ENCODE measurements at regions not wholly inside any gene's neighbourhood (a gene's known extent, or its start where the extent isn't known, plus 50 kb on each side); places are given as distances from the start of the nearest gene placed in this dataset.

- Histone ChIP-seq H3K4me1 (replicated peaks in 1 of 2; ENCODE audit: control insufficient read depth in 2 of 2, insufficient read depth in 2 of 2, low read length in 2 of 2) (no peaks in the 10 kb centered on the region), H2AFZ (ENCODE audit: low read depth, low read length) (no peak overlapping the region), H3K9ac (ENCODE audit: insufficient read depth in 1 of 2, low read depth in 2 of 2, low read length in 2 of 2) (no peak overlapping the region), H3K27me3 (ENCODE audit: control insufficient read depth in 2 of 2, insufficient read depth in 2 of 2, low read length in 2 of 2) (no peaks in the 10 kb centered on the region; a peak in 2 of 5 replicates), H3K4me2 (ENCODE audit: insufficient read depth, low read length) (no peak overlapping the region), H3K4me3 (no peak overlapping the region), H3K9me3 (replicated peaks; ENCODE audit: control insufficient read depth, insufficient read depth, low read depth, low read length) (no peaks in the 10 kb centered on the region), H3K79me2 (ENCODE audit: control insufficient read depth, insufficient read depth, low read length) (no peaks in the 10 kb centered on the region), H4K20me1 (replicated peaks; ENCODE audit: control insufficient read depth, insufficient read depth, low read length) (no peaks in the 10 kb centered on the region), H3K9me1 (ENCODE audit: control insufficient read depth, insufficient read depth, low read length) (no peaks in the 10 kb centered on the region), H3K27ac (ENCODE audit: extremely low read depth, low read depth, low read length) (no peak overlapping the region), H3K36me3 (ENCODE audit: control insufficient read depth, insufficient read depth, low read length) (no peaks in the 10 kb centered on the region)
- intact Hi-C loops (cut with micrococcal nuclease) (loop anchor here (10.0 kb wide), 1 partner anchor 65 kb away; no protein-coding TSS in a partner anchor), in situ Hi-C loops (cut with MboI) (no loop called here)
- ATAC-seq (no peak), FAIRE-seq (no peak), DNase-seq (ENCODE audit: extremely low read depth in 1 of 4, low spot score in 3 of 4) (no peak)
- POLR2A ChIA-PET = no interaction called here
- TF ChIP-seq ZNF217 (CRISPR knock-in tag; IDR thresholded peaks at IDR 0.05) (no peak), CEBPB (tag; IDR thresholded peaks at IDR 0.05) (no peak), NONO (IDR thresholded peaks at IDR 0.05; ENCODE audit: low read depth in 2 of 2, low read length in 1 of 2) (no peak), ZNF121 (CRISPR knock-in tag; conservative IDR thresholded peaks at IDR 0.05) (no peak), TFAM (CRISPR knock-in tag; conservative IDR thresholded peaks at IDR 0.05) (no peak), CBX3 (IDR thresholded peaks at IDR 0.05; ENCODE audit: borderline replicate concordance in 1 of 2, low read length in 2 of 2) (no peak), ZHX1 (conservative IDR thresholded peaks at IDR 0.05; ENCODE audit: low read length) (no peak), SAFB (IDR thresholded peaks at IDR 0.05; ENCODE audit: borderline replicate concordance, low read depth, low read length) (no peak), DEAF1 (CRISPR knock-in tag; IDR thresholded peaks at IDR 0.05) (no peak), TCF7L2 (IDR thresholded peaks at IDR 0.05; ENCODE audit: low read depth, low read length) (no peak), SMAD4 (CRISPR knock-in tag; conservative IDR thresholded peaks at IDR 0.05) (no peak), ZNF408 (CRISPR knock-in tag; IDR thresholded peaks at IDR 0.05; ENCODE audit: low read depth) (no peak)
- TF ChIP-seq, protein P1, sequence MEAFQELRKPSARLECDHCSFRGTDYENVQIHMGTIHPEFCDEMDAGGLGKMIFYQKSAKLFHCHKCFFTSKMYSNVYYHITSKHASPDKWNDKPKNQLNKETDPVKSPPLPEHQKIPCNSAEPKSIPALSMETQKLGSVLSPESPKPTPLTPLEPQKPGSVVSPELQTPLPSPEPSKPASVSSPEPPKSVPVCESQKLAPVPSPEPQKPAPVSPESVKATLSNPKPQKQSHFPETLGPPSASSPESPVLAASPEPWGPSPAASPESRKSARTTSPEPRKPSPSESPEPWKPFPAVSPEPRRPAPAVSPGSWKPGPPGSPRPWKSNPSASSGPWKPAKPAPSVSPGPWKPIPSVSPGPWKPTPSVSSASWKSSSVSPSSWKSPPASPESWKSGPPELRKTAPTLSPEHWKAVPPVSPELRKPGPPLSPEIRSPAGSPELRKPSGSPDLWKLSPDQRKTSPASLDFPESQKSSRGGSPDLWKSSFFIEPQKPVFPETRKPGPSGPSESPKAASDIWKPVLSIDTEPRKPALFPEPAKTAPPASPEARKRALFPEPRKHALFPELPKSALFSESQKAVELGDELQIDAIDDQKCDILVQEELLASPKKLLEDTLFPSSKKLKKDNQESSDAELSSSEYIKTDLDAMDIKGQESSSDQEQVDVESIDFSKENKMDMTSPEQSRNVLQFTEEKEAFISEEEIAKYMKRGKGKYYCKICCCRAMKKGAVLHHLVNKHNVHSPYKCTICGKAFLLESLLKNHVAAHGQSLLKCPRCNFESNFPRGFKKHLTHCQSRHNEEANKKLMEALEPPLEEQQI (IDR thresholded peaks at IDR 0.05) = no peak
- BruUV-seq (replicated peaks) = no TSS peak
- CTCF ChIA-PET (ENCODE audit: low intra/inter-chr PET ratio) = no interaction called here
These were observed 258.6 kb downstream of the MID1IP1 start for GRCh38 chrX:39059866-39060265.
